Nephron progenitor cell (in vitro differentiated cells): ENCODE measurements at regions not wholly inside any gene's neighbourhood (a gene's known extent, or its start where the extent isn't known, plus 50 kb on each side); places are given as distances from the start of the nearest gene placed in this dataset.
"Not testable (repeated sequence)": the region's sequence is repeated elsewhere in the genome, so short reads cannot be mapped to it uniquely, and the experiment has no call there.

Source experiments
- DNase-seq: peaks from one replicate; pipeline ENCODE4 v3.0.0; 2021
- H3K27ac Mint-ChIP-seq: 2 replicates; pipeline ENCODE4 v1.8.0; 2021; ENCODE audit warnings: mild to moderate bottlenecking, moderate library complexity, mixed read lengths
- H3K27me3 Mint-ChIP-seq: 2 replicates; pipeline ENCODE4 v1.8.0; 2021; ENCODE audit warnings: mild to moderate bottlenecking, low read depth, mixed read lengths; ENCODE audit not compliant: poor library complexity
- H3K36me3 Mint-ChIP-seq: 2 replicates; pipeline ENCODE4 v1.8.0; 2021; ENCODE audit warnings: low read depth, mixed read lengths
- H3K4me1 Mint-ChIP-seq: 2 replicates; pipeline ENCODE4 v1.8.0; 2021; ENCODE audit warnings: mixed read lengths
- H3K4me3 Mint-ChIP-seq: 2 replicates; pipeline ENCODE4 v1.8.0; 2021; ENCODE audit warnings: mild to moderate bottlenecking, moderate library complexity, mixed read lengths
- H3K9me3 Mint-ChIP-seq: 2 replicates; pipeline ENCODE4 v1.8.0; 2021; ENCODE audit warnings: mild to moderate bottlenecking, moderate library complexity, mixed read lengths
- CTCF ChIP-seq: fragments of 200-600 bp; sonication (generic); IDR thresholded peaks from 2 replicates; pipeline ENCODE4 v1.5.0; 2021; ENCODE audit warnings: antibody characterized with exemption

GRCh38 chr5:118580949-118581348 is 407.4 kb downstream of the DTWD2 start:
- no peak for TF ChIP-seq CTCF

DNA sequence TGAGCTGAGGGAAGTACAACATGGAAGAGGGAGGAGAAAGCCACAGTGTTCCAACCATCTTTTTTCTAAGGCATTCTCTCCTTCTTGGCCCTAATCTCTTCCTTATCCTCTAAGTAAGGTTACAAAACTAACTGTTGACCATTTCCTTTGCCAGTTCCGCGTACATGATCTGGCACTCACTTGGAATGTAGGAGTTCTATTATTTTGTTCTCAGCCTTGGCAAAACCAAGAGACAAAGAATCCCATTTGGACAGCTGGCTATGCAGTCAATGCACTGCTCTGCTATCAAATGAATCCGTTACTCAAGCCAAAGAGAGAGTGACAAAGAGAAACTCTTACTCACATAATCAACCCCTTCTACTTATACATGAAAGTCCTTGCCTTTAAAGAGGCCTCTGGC is 410.3 kb downstream of the DTWD2 start:
- Mint-ChIP-seq H3K4me3 (no peak overlapping the region), H3K36me3 (no peaks in the 10 kb centered on the region), H3K9me3 (no peaks in the 10 kb centered on the region), H3K27ac (no peak overlapping the region), H3K4me1 (peaks cover 11% of the 10 kb centered on the region), H3K27me3 (no peaks in the 10 kb centered on the region)
- TF ChIP-seq CTCF, result no peak
- no peak for DNase-seq

More at GRCh38 chr5:118580949-118581348, 407.4 kb downstream of the DTWD2 start:
- Mint-ChIP-seq H3K4me3 (no peak overlapping the region), H3K36me3 (no peaks in the 10 kb centered on the region), H3K27ac (no peak overlapping the region), H3K27me3 (no peaks in the 10 kb centered on the region), H3K9me3 (no peaks in the 10 kb centered on the region), H3K4me1 (peaks cover 4% of the 10 kb centered on the region)
- DNase-seq, result no peak

DNA sequence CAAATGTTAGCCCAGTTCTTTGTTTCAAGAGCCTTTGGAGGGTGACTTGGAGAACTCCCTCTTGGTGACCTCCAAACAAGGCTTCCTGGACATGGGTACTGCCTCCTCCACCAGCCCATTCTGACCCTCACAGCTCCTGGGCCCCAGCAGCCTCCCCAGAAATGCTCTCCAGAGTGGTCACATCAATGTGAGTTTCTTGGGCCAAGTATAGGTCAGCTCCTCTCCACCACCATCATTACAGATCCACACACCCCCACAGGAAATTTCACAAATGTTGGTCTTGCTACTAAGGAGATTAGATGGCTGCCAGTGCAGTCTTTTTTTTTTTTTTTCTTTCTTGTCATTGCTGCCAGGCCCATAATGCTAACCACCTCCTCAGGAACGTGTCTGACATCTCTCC is 410.7 kb downstream of the DTWD2 start:
- no peak for TF ChIP-seq CTCF
- Mint-ChIP-seq H3K27ac (no peak overlapping the region), H3K27me3 (no peaks in the 10 kb centered on the region), H3K4me3 (no peak overlapping the region), H3K9me3 (no peaks in the 10 kb centered on the region), H3K4me1 (peaks cover 11% of the 10 kb centered on the region), H3K36me3 (no peaks in the 10 kb centered on the region)
- no peak for DNase-seq

- not testable (repeated sequence) for H3K9me3 Mint-ChIP-seq, DNase-seq, H3K36me3 Mint-ChIP-seq, H3K4me3 Mint-ChIP-seq, H3K4me1 Mint-ChIP-seq, H3K27ac Mint-ChIP-seq, H3K27me3 Mint-ChIP-seq
Measured at GRCh38 chr5:118570276-118570675, 418.1 kb downstream of the DTWD2 start.

DNA sequence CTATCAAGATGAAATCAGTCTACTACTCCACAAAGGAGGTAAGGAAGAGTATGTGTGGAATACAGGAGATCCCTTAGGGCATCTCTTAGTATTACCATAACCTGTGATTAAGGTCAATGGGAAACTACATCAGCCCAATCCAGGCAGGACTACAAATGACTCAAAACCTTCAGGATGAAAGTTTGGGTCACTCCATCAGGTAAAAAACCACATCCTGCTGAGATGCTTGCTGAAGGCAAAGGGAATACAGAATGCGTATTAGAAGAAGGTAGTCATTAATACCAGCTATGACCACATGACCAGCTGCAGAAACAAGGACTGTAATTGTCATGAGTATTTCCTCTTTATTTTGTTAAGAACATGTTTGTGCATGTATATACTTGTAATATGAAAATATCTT is 418.8 kb downstream of the DTWD2 start:
- H3K27ac Mint-ChIP-seq, H3K36me3 Mint-ChIP-seq, H3K27me3 Mint-ChIP-seq, H3K9me3 Mint-ChIP-seq, DNase-seq, H3K4me3 Mint-ChIP-seq, H3K4me1 Mint-ChIP-seq: not testable (repeated sequence)

GRCh38 chr5:118565335-118565971 is 422.9 kb downstream of the DTWD2 start:
- TF ChIP-seq CTCF, result no peak
- H3K4me1 Mint-ChIP-seq, result no peaks in the 10 kb centered on the region
- no peaks in the 10 kb centered on the region for H3K27me3 Mint-ChIP-seq
- no peak for DNase-seq
- H3K9me3 Mint-ChIP-seq, result peaks cover 4% of the 10 kb centered on the region
- peak overlapping the region; percentile 73 for H3K27ac Mint-ChIP-seq
- H3K4me3 Mint-ChIP-seq, result no peak overlapping the region
- H3K36me3 Mint-ChIP-seq, result no peaks in the 10 kb centered on the region

GRCh38 chr5:118561971-118562370 is 426.4 kb downstream of the DTWD2 start:
- H3K4me3 Mint-ChIP-seq, result no peak overlapping the region
- no peaks in the 10 kb centered on the region for H3K9me3 Mint-ChIP-seq
- peaks cover 15% of the 10 kb centered on the region for H3K4me1 Mint-ChIP-seq
- no peaks in the 10 kb centered on the region for H3K27me3 Mint-ChIP-seq
- H3K27ac Mint-ChIP-seq, result no peak overlapping the region
- no peak for TF ChIP-seq CTCF
- no peaks in the 10 kb centered on the region for H3K36me3 Mint-ChIP-seq
- DNase-seq, result no peak
